OCI-LY1 (cell line): ENCODE measurements at regions not wholly inside any gene's neighbourhood (a gene's known extent, or its start where the extent isn't known, plus 50 kb on each side); places are given as distances from the start of the nearest gene placed in this dataset.

Source experiments
- EZH2 ChIP-seq: fragments of 200-600 bp; sonication (generic), shearing (Covaris generic); IDR thresholded peaks from 2 replicates; pipeline ENCODE4 v1.8.0; 2017; ENCODE audit warnings: borderline replicate concordance, mixed run types, mild to moderate bottlenecking, antibody characterized with exemption, low read length, moderate library complexity, mixed read lengths
- TF ChIP-seq, protein P1 (sequence below): fragments of 200-600 bp; sonication (generic), shearing (Covaris generic); IDR thresholded peaks from 2 replicates; pipeline ENCODE4 v1.5.1; 2017; ENCODE audit warnings: mild to moderate bottlenecking, antibody characterized with exemption, low read length, moderate library complexity, mixed read lengths

- TF ChIP-seq, protein P1, sequence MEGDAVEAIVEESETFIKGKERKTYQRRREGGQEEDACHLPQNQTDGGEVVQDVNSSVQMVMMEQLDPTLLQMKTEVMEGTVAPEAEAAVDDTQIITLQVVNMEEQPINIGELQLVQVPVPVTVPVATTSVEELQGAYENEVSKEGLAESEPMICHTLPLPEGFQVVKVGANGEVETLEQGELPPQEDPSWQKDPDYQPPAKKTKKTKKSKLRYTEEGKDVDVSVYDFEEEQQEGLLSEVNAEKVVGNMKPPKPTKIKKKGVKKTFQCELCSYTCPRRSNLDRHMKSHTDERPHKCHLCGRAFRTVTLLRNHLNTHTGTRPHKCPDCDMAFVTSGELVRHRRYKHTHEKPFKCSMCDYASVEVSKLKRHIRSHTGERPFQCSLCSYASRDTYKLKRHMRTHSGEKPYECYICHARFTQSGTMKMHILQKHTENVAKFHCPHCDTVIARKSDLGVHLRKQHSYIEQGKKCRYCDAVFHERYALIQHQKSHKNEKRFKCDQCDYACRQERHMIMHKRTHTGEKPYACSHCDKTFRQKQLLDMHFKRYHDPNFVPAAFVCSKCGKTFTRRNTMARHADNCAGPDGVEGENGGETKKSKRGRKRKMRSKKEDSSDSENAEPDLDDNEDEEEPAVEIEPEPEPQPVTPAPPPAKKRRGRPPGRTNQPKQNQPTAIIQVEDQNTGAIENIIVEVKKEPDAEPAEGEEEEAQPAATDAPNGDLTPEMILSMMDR, result no peak
- TF ChIP-seq EZH2, result no peak
Measured at GRCh38 chr6:133587546-133588160, 301.3 kb upstream of the TCF21 start.
